HG03139 (cell line): ENCODE measurements at regions not wholly inside any gene's neighbourhood (a gene's known extent, or its start where the extent isn't known, plus 50 kb on each side); places are given as distances from the start of the nearest gene placed in this dataset.

ENCODE experiments used
- ATAC-seq: cut with Tn5 transposase; IDR thresholded peaks from one replicate; pipeline ENCODE4 v1.9.1; 2021; ENCODE audit not compliant: unreplicated experiment

DNA sequence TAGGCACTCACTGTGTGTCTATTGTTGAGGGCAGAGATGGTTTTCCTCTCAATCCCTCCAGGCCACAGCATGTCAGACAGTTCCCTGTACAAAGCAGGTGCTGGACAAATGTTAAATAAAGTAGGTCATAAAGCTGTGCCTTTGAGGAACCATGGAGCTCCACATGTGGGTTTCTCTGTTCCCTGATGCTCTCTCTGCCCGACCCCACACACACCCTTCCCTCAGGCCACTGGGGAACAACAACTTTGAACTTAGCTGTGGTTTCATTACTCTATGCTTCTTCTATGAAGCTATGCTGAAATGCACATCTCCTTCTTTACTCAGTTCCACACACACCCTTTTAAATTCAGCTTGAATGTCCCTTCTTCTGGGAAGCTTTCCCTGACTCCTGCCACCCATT lies 415.3 kb downstream of the HRH4 start:
- no peak for ATAC-seq

- ATAC-seq: no peak
Measured at GRCh38 chr18:24876266-24876665, 415.8 kb downstream of the HRH4 start.

DNA sequence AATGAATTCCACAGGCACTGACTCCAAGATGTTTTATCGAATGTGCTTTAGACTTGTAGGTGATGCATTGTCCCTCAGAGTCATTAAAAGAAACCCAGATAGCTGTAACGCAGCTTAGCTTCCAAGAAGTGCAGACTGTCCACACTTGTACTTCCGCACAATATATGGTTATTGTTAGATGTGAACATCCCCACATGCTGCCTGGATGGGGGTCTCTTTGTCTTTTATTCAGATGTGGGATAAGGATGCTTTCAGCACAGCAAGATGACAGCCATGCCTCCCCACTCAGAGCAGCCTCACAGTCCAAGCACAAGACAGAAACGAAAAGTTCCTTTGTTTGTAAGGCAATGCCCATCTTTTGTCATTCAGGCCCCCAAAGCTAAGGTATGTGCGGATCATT lies 416.6 kb downstream of the HRH4 start:
- ATAC-seq: no peak

GRCh38 chr18:24877546-24877945 lies 417.1 kb downstream of the HRH4 start:
- ATAC-seq: no peak

DNA sequence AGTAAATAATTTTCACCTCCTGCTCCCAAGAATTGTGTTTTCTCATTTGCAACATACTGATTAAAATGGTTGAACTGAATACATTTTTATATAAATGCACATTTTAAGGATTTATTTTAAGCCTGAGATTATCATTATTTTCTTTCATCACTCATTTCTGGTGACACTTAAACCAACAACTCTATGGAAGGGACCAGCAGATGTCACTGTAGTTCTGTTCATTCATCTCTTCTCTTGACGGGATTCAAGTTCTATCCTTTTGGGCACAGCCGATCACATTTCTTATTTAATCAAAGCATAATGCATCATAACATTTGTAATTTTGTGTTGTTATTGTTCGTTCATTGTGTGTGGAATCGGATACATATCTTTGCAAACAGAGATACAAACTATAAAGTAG lies 417.9 kb downstream of the HRH4 start:
- no peak for ATAC-seq

DNA sequence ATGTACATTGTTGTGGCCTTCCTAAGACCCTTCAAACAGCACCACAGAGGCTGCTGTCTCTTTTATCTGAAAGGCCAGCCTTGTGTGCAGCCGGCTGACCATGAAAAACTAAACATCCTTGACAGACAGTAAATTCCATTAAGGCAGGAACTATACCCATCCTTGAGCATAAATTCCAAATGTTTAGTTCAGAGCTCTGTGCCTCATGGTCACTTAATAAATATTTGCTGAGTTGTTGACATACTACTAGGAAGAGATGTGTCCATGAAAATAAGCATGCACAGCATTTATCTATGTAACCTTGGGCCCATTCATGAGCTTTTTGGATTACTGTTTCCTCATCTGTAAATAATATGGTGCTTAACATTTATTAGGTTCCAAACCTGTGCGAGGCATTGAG lies 424.8 kb downstream of the HRH4 start:
- ATAC-seq: no peak

DNA sequence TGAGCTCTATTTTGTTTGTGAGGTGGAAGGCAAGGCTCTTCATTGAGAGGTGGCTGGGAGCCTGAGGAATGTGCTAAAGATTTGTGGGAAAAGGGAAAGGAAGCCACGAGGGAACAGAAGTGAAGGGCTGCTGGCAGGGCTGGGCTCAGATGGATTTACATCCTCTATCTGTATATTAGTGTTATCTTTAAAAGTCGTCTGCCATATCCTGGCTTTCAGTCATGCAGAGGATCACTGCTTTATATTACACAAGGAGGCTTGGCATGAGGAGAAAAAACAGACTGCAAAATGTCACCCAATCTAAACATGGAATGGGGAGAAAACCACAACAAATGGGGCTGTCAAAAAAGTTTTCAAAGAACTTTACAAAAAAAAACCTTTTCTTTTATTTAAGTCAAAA lies 434.4 kb downstream of the HRH4 start:
- ATAC-seq: no peak

DNA sequence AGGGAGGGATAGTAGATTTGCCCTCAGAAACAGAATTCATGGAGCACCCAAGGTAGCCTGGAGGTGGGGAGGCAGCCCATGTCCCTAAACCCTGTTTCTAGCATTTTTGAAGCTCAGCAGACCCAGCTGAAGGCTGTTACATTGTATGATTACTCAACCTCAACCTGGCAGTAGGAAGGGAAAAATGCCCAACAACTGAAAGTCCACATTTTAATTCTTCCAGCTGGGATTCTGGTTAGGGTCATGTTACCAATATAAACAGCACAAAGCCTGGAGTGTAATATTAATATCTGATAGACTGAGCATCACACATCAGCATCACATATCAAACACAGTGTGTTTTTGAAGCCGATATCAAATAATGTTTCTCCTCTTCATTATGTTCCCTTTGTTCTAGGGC lies 437.0 kb downstream of the HRH4 start:
- no peak for ATAC-seq

DNA sequence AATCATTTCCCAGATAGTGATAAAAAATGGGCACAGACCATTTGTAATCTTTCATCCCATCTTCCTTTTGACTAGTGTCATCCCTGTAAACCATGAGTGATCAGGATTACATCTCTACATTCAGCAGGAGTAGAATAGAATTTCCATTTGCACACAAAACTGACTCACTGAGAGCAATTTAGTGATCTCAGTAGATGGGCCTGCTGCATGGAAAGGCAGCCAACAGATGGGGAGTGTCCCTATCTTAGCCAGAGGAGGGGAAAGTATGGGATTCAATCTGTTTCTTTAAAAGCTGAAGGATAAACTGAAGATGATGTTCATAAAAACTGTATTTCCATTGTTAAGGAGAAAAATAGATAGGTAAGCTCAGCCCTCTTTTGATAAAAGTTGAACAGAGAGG lies 441.7 kb downstream of the ZNF521 start:
- ATAC-seq: no peak

- ATAC-seq: no peak
Measured at GRCh38 chr18:24913507-24914170, 438.3 kb downstream of the ZNF521 start.

DNA sequence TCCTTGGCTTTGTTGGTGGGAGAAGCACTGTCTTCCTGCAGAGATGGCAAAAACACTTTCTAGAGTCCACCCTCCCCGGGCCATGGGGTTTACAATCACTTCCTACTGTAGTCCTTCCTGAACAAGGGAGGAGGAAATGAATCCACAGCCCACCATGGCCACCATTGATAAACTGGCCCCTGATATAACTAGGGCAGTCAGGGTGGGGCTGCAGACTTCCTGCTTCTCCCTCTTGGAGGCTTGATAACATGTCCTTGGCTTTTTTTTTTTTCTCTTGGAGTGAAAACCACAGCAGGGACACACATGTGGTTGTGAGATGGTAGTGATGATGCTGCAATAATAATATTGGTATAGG lies 437.8 kb downstream of the ZNF521 start:
- no peak for ATAC-seq

- ATAC-seq: no peak
Measured at GRCh38 chr18:24914685-24915084, 437.3 kb downstream of the ZNF521 start.

DNA sequence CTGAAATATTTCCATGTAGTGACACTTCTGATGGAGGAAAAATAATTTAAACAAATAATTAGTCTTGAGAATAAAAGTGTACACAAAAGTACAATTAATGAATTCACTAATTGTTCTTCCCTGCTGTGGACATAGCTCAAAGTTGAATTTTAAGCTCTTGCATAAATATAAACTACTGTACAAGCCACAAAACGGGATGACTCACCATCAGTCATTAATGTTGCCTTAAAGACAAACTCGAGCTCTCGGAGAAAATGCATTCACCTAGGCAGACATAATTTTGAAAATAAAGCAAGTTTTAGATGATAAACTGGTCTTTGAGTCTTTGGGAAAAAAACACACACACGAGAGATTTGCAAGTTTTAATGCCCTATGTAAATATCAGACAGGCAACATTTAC lies 436.4 kb downstream of the ZNF521 start:
- ATAC-seq: no peak

- ATAC-seq: no peak
Measured at GRCh38 chr18:24917767-24918166, 434.2 kb downstream of the ZNF521 start.

DNA sequence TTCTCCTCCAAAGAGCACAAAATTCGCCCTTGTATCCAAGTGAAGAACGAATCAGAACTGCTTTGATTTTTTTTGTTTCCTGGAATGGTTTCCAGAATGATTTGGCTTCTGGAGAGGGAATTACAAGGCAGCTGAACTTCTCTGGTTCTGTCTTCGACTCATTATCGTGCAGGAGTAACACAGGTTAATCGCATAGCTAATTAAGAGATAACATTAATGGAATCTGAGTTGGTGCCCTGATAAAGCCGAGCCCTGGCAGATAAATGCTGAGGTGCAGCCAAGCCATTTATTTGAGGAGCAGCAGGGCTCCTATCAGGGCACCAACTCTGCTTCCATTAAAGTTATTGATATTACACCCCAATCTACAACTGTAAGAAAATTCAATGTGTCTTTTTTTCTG lies 433.7 kb downstream of the ZNF521 start:
- ATAC-seq: no peak

DNA sequence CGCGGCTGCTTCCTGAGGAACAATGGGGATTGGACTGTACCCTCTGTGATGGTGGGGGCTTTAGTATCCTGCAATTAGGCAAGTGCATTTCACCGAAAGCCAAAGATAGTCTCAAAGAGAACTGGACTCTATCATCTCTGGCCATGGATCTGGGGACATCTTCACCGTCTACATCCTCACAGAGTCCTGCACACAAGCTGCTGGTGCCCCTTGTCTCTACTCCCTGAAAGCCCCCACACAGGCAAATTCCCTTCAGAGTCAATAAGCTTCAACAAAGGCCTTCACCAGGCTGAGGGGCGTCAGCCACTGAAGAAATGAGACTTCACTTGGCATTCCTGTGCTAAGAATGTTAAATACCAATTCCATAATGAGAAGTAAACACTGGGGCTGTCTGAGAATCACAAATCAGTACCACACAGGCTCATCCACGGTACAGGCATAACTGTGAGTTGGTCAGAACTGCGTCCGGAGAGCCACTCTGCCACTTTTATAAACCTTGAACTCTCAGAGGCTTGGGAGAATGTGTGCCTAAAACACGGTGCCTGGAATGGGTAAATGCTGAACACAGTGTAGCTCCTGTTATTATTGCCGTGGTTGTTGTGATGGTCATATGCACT lies 432.7 kb downstream of the ZNF521 start:
- no peak for ATAC-seq

DNA sequence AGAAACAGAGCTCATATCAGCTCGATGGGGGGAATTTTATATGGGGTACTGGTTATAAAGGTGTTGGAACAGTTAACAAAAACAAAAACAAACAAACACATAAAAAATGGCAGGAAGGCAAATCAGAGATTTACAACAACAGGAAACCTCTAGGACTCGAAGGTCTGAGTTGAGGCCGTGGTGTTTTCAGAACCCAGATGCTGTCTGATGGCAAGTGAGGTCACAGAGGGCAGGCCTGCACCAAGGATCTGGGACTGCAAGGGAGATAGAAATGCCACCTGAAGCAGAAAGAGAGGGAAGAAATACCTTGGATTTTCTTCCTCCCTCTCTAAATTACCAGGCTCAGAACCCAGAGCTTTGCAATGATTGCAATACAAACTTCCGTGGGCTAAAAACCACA lies 429.5 kb downstream of the ZNF521 start:
- no peak for ATAC-seq

DNA sequence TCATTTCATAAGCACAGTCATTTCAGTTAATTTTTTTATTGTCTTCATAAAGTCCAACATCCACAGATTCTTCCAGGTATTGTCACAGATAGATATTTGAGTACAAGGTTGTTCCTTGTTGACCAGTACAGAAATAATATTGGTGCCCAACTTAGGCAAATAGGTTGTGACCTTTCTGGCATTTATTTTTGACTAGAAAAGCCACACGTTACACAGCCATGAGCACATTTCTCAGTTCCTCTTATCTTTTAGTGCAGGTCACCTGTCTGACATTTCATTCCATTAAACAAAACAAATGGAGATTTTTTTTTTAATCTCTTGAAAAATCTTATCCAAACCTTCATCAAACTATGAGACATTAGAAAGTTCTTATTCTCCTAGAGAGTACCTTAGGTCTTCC lies 428.8 kb downstream of the ZNF521 start:
- ATAC-seq: peak; percentile 71

GRCh38 chr18:24924066-24924716 lies 427.8 kb downstream of the ZNF521 start:
- ATAC-seq: no peak

- ATAC-seq: no peak
Measured at GRCh38 chr18:24926649-24927048, 425.3 kb downstream of the ZNF521 start.

DNA sequence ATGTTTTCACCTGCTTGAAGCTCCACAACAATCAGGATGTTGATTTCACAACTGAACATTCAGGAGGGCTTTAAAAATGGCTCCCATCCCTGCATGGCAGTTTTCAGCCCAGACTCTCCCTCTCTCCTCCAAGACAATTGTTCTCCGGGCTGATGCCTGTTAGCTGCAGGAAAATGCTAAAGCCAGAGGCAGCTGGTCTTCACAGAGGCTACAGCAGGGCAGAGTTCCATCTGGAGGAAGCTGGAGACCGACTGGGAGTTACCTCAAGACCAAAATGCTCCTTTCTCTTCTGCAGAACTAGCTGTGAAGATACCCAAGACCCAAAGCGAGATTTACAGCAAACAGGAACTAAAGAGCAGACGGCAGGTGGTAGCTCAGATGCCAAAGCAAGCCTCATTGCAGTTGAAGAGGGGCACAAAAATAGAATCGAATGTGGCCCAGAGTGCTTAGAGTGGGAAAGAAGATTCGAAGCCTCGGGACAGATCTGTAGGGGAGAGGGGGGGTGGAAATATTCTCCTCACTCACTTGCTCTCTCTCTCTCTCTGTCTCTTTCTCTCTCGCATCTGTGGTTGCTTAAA lies 423.6 kb downstream of the ZNF521 start:
- no peak for ATAC-seq

DNA sequence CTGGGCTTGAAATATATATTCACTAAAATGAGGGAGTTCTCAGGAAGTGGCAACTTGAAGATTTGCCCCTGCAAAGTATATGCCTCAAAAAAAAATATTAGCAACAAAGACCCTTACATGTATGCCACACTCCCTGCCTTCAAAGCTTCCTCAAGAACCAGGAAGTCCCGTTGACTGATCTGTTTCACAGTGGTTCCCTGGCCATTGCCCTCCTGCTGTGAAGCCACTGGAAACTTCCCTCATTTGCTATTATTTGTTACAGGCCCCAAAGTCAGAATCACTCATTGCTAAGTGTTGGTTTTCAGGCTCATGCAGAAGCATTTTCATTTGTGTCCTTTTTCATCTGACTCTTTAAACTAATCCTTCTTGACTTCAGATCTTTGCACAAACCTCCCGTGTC lies 421.5 kb downstream of the ZNF521 start:
- no peak for ATAC-seq
